ENCODE measurements at regions not wholly inside any gene's neighbourhood (a gene's known extent, or its start where the extent isn't known, plus 50 kb on each side); places are given as distances from the start of the nearest gene placed in this dataset.

DNA sequence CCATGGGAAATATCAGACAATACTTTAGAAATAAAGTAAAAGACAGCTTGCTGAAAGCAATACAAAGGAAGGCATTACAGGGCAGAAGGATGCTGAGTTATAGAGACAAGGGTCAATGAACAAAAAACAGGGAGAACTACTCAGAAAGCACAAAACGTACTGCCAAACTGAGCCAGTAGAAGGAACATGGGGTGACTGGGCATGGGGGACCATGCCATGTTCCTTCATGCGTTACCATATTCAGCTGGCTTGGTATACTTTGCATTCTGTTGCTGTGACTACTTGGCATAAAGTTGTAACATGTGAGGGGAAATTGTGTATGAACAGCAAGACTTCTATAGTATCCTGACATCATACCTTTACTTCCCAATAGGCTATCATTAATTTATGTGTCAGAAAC lies 358.6 kb upstream of the LYPLAL1 start:
- TF ChIP-seq, protein P1, sequence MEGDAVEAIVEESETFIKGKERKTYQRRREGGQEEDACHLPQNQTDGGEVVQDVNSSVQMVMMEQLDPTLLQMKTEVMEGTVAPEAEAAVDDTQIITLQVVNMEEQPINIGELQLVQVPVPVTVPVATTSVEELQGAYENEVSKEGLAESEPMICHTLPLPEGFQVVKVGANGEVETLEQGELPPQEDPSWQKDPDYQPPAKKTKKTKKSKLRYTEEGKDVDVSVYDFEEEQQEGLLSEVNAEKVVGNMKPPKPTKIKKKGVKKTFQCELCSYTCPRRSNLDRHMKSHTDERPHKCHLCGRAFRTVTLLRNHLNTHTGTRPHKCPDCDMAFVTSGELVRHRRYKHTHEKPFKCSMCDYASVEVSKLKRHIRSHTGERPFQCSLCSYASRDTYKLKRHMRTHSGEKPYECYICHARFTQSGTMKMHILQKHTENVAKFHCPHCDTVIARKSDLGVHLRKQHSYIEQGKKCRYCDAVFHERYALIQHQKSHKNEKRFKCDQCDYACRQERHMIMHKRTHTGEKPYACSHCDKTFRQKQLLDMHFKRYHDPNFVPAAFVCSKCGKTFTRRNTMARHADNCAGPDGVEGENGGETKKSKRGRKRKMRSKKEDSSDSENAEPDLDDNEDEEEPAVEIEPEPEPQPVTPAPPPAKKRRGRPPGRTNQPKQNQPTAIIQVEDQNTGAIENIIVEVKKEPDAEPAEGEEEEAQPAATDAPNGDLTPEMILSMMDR (IDR thresholded peaks at IDR 0.05; ENCODE audit: low read depth, low read length): no peak
- no peak for DNase-seq (ENCODE audit: low read depth in 2 of 2)
- H3K4me3 ChIP-seq (replicated peaks in 1 of 2; ENCODE audit: low read depth in 2 of 2, low read length in 2 of 2): no peak overlapping the region

DNA sequence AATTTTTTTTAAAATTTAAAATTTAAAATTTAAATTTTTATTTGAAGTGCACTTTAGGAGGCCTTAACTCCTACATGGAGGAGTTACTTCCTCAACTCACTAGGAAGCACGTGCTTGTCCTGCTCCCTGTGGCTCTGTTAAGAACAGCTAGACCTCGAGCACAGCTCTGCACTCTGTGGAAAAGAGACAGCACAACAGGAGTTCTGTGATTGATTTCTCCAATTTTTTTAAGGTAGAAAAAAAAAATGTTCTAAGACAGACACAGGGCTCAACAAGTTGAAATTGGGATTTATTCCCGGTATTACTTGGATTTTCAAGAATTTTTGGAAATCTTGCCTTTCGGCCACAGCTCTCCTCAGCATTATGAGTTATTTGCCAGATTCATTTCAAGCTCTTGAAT lies 356.6 kb upstream of the LYPLAL1 start:
- no peak overlapping the region for H3K4me3 ChIP-seq (replicated peaks in 1 of 2; ENCODE audit: low read depth in 2 of 2, low read length in 2 of 2)
- TF ChIP-seq, protein P1 (IDR thresholded peaks at IDR 0.05; ENCODE audit: low read depth, low read length): no peak
- no peak for DNase-seq (ENCODE audit: low read depth in 2 of 2)

DNA sequence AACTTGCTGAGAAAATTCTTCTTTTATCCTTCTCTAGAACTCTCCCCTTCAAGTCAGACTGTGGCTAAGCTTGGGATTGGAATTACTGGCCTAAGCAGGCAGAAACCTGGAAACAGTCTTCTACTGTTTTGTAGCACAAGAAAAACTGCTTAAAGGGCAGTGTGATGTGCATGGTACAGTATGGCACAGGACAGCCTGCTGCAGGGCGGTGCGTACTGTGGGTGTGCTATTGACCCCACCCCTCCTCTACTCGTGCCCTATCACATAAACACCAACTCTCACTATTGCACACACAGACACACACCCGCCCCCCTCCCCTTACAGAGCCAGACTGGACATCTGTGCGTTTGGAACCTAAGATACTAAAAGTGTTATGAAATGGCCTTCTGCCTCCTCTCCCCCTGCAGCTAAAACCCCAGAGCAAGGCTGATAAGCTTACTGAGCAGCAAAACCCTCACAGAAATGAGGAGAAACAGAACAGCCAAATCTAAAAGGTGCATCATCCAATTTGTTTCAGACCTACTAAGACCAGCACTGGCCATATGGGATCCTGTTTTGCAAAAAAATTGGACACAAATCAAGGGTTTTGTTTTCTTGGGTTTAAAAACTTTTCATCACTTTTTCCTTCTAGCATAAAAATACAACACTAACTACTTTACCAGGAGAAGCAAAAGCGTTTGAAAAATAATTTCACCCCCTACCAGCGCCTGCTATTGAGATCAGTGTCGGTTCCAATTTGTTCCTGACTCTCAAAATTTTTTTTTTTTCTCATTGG lies 355.8 kb upstream of the LYPLAL1 start:
- DNase-seq (ENCODE audit: low read depth in 2 of 2): peak in 1 of 2 donors; percentile 13
- no peak overlapping the region for H3K4me3 ChIP-seq (replicated peaks in 1 of 2; ENCODE audit: low read depth in 2 of 2, low read length in 2 of 2)
- TF ChIP-seq, protein P1 (IDR thresholded peaks at IDR 0.05; ENCODE audit: low read depth, low read length): no peak

DNA sequence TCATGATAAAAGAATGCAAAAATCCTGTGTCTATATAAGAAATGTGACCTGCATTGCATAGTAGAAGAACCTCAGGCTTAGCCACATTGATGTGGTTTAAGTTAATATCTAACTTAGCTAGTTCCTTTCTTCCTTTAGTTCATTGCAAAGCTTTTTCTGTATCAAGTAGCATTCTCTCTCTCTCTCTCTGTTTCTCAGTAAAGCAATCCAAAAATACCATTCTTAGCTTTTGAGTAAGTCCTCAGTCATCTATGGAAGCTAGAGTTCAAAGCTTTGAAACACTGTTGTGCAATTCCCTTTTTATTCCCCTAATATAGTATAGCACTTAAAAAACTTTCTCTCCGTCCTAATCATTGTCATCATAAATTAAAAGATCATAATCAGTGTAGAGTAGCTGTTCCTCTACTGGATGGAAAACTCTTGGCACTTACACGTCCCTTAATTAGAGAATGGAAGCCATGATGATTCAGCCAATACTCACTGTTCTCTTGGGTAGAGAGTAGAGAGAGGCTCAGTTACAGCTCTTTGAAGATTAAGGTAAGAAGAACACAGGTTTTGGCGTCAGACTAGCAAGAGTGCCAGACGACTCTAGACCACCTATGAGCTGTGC lies 350.3 kb upstream of the LYPLAL1 start:
- TF ChIP-seq, protein P1 (IDR thresholded peaks at IDR 0.05; ENCODE audit: low read depth, low read length): no peak
- H3K4me3 ChIP-seq (replicated peaks in 1 of 2; ENCODE audit: low read depth in 2 of 2, low read length in 2 of 2): no peak overlapping the region
- DNase-seq (ENCODE audit: low read depth in 2 of 2): peak; percentile 72 to 89

DNA sequence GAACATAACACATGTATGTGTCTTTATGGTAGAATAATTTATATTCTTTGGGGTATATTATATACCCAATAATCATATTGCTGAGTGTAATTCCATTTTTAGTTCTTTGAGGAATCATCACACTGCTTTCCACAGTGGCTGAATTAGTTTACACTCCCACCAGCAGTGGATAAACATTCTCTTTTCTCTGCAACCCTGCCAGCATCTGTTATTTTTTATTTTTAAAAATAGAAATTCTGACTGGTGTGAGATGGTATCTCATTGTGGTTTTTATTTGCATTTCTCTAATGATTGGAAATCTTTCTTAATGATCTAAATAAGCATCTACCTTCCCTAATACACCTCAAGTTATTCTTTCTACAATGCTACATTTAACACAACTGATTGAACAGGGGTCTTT lies 346.2 kb upstream of the LYPLAL1 start:
- TF ChIP-seq, protein P1 (IDR thresholded peaks at IDR 0.05; ENCODE audit: low read depth, low read length): no peak
- DNase-seq (ENCODE audit: low read depth in 2 of 2): no peak
- no peak overlapping the region for H3K4me3 ChIP-seq (replicated peaks in 1 of 2; ENCODE audit: low read depth in 2 of 2, low read length in 2 of 2)

DNA sequence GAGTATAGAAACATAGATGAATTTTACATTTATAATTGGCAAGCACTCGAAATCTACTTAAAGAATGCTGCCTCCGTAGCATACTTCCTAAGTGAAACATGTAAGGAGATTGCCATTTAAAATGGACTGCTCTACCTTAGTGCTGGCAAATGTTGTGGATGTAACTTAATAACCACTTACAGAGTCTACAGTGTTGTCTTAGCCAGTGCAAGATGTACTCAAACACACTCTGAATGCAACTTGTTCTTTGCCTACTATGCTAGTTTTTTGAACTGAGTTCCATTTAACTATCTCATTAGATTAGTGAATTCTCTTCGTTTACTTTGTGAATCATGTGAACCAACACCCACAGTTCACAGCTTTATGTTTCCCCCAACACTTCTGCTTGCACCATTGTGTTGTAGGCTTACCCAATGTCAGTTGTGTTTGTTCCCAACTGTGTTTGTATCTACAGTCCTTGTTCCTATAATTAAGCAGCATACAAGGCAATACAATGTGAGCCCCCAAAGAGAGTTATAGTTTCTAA lies 345.5 kb upstream of the LYPLAL1 start:
- TF ChIP-seq, protein P1 (IDR thresholded peaks at IDR 0.05; ENCODE audit: low read depth, low read length): no peak
- no peak for DNase-seq (ENCODE audit: low read depth in 2 of 2)
- no peak overlapping the region for H3K4me3 ChIP-seq (replicated peaks in 1 of 2; ENCODE audit: low read depth in 2 of 2, low read length in 2 of 2)
